PFSK-1 (cell line): ENCODE measurements at regions not wholly inside any gene's neighbourhood (a gene's known extent, or its start where the extent isn't known, plus 50 kb on each side); places are given as distances from the start of the nearest gene placed in this dataset.

Experiments used
- FOXP2 ChIP-seq: optimal IDR thresholded peaks from 2 replicates; pipeline ENCODE3; 2011; ENCODE audit warnings: borderline replicate concordance, control low read depth, inconsistent platforms; ENCODE audit not compliant: insufficient read depth; ENCODE audit errors: extremely low read length, extremely low read depth
- POLR2AphosphoS5 ChIP-seq: IDR thresholded peaks from 2 replicates; pipeline ENCODE4 v1.6.1; 2012; ENCODE audit warnings: low read depth, mild to moderate bottlenecking, control low read depth, low read length, moderate library complexity
- SIN3A ChIP-seq: IDR thresholded peaks from 2 replicates; pipeline ENCODE4 v1.6.1; 2012; ENCODE audit warnings: mild to moderate bottlenecking, low read length, moderate library complexity, borderline replicate concordance; ENCODE audit not compliant: insufficient read depth

- no peak for TF ChIP-seq POLR2AphosphoS5
- TF ChIP-seq SIN3A, result no peak
- TF ChIP-seq FOXP2, result no peak
Observed at GRCh38 chr2:75772908-75773630, 62.4 kb upstream of the GCFC2 start.
